Superior temporal gyrus (tissue), 1 donor: ENCODE measurements at regions not wholly inside any gene's neighbourhood (a gene's known extent, or its start where the extent isn't known, plus 50 kb on each side); places are given as distances from the start of the nearest gene placed in this dataset.

Experiments
- DNase-seq: peaks from one replicate; pipeline ENCODE4 v3.0.0-alpha.2; 2016; ENCODE audit errors: extremely low spot score

GRCh38 chr3:72329354-72329753, 518.9 kb downstream of the SHQ1 start:
- peak; percentile 80 for DNase-seq

- no peak for DNase-seq
Measured at GRCh38 chr3:72328755-72329277, 519.4 kb downstream of the SHQ1 start.

- DNase-seq: no peak
Measured at GRCh38 chr3:72327008-72327407, 521.2 kb downstream of the SHQ1 start.

- no peak for DNase-seq
Measured at GRCh38 chr3:72324253-72324811, 523.9 kb downstream of the SHQ1 start.

GRCh38 chr3:72323773-72324172, 524.5 kb downstream of the SHQ1 start:
- no peak for DNase-seq

GRCh38 chr3:72322264-72322976, 525.8 kb downstream of the SHQ1 start:
- no peak for DNase-seq

GRCh38 chr3:72320955-72321303, 527.3 kb downstream of the SHQ1 start:
- DNase-seq: no peak

GRCh38 chr3:72320095-72320954, 527.9 kb downstream of the SHQ1 start:
- DNase-seq: no peak

GRCh38 chr3:72319194-72320094, 528.8 kb downstream of the SHQ1 start:
- no peak for DNase-seq

GRCh38 chr3:72318504-72319193, 529.6 kb downstream of the SHQ1 start:
- no peak for DNase-seq

- DNase-seq: no peak
Measured at GRCh38 chr3:72317491-72317890, 530.8 kb downstream of the SHQ1 start.

- no peak for DNase-seq
Measured at GRCh38 chr3:72316501-72317279, 531.6 kb downstream of the SHQ1 start.

GRCh38 chr3:72313308-72313707, 528.4 kb upstream of the PROK2 start:
- no peak for DNase-seq

- DNase-seq: no peak
Measured at GRCh38 chr3:72312339-72312738, 527.4 kb upstream of the PROK2 start.

- no peak for DNase-seq
Measured at GRCh38 chr3:72311425-72311824, 526.5 kb upstream of the PROK2 start.

GRCh38 chr3:72310419-72311380, 525.8 kb upstream of the PROK2 start:
- no peak for DNase-seq

- DNase-seq: no peak
Measured at GRCh38 chr3:72309661-72310418, 524.9 kb upstream of the PROK2 start.

- DNase-seq: no peak
Measured at GRCh38 chr3:72308641-72309040, 523.7 kb upstream of the PROK2 start.
